WI38 (cell line): ENCODE measurements at regions not wholly inside any gene's neighbourhood (a gene's known extent, or its start where the extent isn't known, plus 50 kb on each side); places are given as distances from the start of the nearest gene placed in this dataset.

Experiments
- H3K4me3 ChIP-seq: 2 replicates; pipeline ENCODE4 v1.5.1; 2011; ENCODE audit warnings: low read depth, mild to moderate bottlenecking, control low read depth, low read length
- TF ChIP-seq, protein P1 (sequence below): IDR thresholded peaks from 2 replicates; pipeline ENCODE4 v1.5.1; 2012; ENCODE audit warnings: low read depth, mild to moderate bottlenecking, control low read depth, low read length

GRCh38 chr6:11869672-11870340 lies 91.2 kb upstream of the ADTRP start:
- no peak overlapping the region for H3K4me3 ChIP-seq
- TF ChIP-seq, protein P1, sequence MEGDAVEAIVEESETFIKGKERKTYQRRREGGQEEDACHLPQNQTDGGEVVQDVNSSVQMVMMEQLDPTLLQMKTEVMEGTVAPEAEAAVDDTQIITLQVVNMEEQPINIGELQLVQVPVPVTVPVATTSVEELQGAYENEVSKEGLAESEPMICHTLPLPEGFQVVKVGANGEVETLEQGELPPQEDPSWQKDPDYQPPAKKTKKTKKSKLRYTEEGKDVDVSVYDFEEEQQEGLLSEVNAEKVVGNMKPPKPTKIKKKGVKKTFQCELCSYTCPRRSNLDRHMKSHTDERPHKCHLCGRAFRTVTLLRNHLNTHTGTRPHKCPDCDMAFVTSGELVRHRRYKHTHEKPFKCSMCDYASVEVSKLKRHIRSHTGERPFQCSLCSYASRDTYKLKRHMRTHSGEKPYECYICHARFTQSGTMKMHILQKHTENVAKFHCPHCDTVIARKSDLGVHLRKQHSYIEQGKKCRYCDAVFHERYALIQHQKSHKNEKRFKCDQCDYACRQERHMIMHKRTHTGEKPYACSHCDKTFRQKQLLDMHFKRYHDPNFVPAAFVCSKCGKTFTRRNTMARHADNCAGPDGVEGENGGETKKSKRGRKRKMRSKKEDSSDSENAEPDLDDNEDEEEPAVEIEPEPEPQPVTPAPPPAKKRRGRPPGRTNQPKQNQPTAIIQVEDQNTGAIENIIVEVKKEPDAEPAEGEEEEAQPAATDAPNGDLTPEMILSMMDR: no peak

DNA sequence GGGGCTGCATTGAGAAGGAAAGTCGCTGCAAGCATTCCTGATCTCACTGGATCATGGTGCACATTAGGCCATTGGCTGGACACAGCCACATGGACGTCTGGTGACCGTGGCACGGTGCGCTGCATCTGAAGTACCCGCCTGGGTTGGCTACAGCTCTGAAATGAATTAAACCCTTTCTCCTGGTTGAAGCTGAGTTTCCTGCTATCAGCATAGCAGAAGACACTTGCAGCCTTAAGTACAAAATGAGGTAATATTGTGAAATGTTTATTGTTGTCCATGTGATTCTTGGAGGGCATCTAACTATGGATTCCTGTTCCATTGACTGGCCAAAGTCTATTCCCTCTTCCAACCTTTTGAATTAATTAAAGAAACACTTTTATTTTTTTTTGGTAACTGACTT lies 89.8 kb upstream of the ADTRP start:
- TF ChIP-seq, protein P1: no peak
- no peak overlapping the region for H3K4me3 ChIP-seq

GRCh38 chr6:11865680-11866300 lies 87.2 kb upstream of the ADTRP start:
- no peak overlapping the region for H3K4me3 ChIP-seq
- TF ChIP-seq, protein P1: no peak

GRCh38 chr6:11858439-11858838 lies 79.8 kb upstream of the ADTRP start:
- no peak overlapping the region for H3K4me3 ChIP-seq
- TF ChIP-seq, protein P1: no peak

DNA sequence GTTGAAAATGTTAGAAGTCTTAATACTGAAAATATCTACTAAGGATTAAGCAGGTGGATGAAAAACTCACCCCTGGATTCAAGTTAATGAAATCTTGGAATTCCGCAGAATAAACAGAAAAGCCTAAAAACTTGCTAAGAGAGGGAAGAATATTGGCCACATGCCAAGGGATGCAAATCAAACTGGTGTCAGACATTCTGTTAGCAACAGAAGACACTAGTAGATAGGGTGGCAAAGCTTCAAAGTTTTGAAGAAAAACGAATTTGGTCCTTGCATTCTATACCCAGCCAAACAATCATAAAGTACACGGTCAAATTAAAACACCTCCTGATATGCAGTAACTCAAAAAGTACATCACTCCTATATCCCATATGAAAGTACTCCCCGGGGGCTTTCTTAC lies 77.1 kb upstream of the ADTRP start:
- no peak overlapping the region for H3K4me3 ChIP-seq

GRCh38 chr6:11854408-11855165 lies 76.0 kb upstream of the ADTRP start:
- TF ChIP-seq, protein P1: no peak
- H3K4me3 ChIP-seq: no peak overlapping the region

More for the DNA sequence above, 77.1 kb upstream of the ADTRP start:
- TF ChIP-seq, protein P1: no peak
